ENCODE measurements at regions not wholly inside any gene's neighbourhood (a gene's known extent, or its start where the extent isn't known, plus 50 kb on each side); places are given as distances from the start of the nearest gene placed in this dataset.

DNA sequence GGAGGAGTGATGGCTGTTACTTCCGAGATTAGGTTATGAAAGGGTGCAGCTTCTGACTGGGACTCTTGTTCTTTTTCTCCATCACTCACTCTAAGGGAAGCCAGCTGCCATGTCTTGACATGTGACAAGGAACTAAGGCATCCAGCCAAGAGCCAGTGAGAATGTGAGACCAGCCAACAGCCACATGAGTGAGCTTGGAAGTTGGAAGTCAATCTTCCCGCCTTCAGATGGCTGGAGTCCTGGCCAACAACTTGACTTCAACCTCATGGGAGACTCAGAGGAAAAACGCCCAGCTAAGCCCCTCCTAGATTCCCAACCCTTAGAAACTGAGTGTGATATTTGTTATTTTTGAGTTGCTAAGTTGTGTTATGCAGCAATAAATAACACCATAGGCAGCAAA is 201.1 kb downstream of the SNX18 start:
- DNase-seq = peak; percentile 30 to 79
- H3K4me1 ChIP-seq = peaks cover 0 to 12% (median 5%) of the 10 kb centered on the region in 4 donors
- intact Hi-C loops (cut with DNase I; ENCODE audit: low total_unique reads) = no loop called here
- H3K9me3 ChIP-seq = no peaks in the 10 kb centered on the region
- no peaks in the 10 kb centered on the region for H3K27me3 ChIP-seq
- H3K36me3 ChIP-seq = no peaks in the 10 kb centered on the region
- no peak overlapping the region for H3K4me3 ChIP-seq
- WGBS, 5 donors = 41 to 56% (median 50%) methylated on average over 3 of the region's 3 CpGs
- H3K27ac ChIP-seq = no peak overlapping the region
- no peak for TF ChIP-seq EP300 (IDR thresholded peaks at IDR 0.05)
- TF ChIP-seq CTCF (IDR thresholded peaks at IDR 0.05) = no peak
- TF ChIP-seq POLR2AphosphoS5 (IDR thresholded peaks at IDR 0.05) = no peak
- TF ChIP-seq POLR2A (IDR thresholded peaks at IDR 0.05) = no peak

- WGBS, 5 donors = 81 to 92% (median 89%) methylated on average over 5 of the region's 5 CpGs
- H3K4me1 ChIP-seq = peaks cover 0 to 13% (median 5%) of the 10 kb centered on the region in 4 donors
- intact Hi-C loops (cut with DNase I; ENCODE audit: low total_unique reads) = no loop called here
- no peak for TF ChIP-seq CTCF (IDR thresholded peaks at IDR 0.05)
- TF ChIP-seq POLR2A (IDR thresholded peaks at IDR 0.05) = no peak
- TF ChIP-seq POLR2AphosphoS5 (IDR thresholded peaks at IDR 0.05) = no peak
- no peak for TF ChIP-seq EP300 (IDR thresholded peaks at IDR 0.05)
- H3K27ac ChIP-seq = no peak overlapping the region
- H3K9me3 ChIP-seq = no peaks in the 10 kb centered on the region
- no peaks in the 10 kb centered on the region for H3K27me3 ChIP-seq
- H3K4me3 ChIP-seq = no peak overlapping the region
- no peaks in the 10 kb centered on the region for H3K36me3 ChIP-seq
- DNase-seq = no peak
Observed at GRCh38 chr5:54717870-54718269, 200.3 kb downstream of the SNX18 start.

DNA sequence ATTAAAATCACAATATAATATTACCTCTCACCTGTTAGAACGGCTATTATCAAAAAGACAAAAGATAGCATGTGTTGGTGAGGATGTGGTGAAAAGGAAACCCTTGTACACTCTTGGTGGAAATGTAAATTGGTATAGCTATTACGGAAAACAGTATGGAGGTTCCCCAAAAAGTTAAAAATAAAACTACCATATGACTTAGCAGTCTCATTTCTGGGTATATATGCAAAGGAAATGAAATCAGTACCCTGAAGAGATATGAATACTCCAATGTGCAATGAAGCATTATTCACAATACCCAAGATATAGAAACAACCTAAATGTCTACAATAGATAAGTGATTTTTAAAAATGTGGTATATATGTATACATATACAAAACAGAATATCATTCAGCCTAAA is 199.9 kb downstream of the SNX18 start:
- TF ChIP-seq EP300 (IDR thresholded peaks at IDR 0.05) (no peak), POLR2A (IDR thresholded peaks at IDR 0.05) (no peak), CTCF (IDR thresholded peaks at IDR 0.05) (no peak), POLR2AphosphoS5 (IDR thresholded peaks at IDR 0.05) (no peak)
- H3K4me1 ChIP-seq = peaks cover 0 to 13% (median 5%) of the 10 kb centered on the region in 4 donors
- no peak overlapping the region for H3K4me3 ChIP-seq
- H3K27me3 ChIP-seq = no peaks in the 10 kb centered on the region
- no peak for DNase-seq
- WGBS, 5 donors = 63 to 75% (median 65%) methylated on average over 2 of the region's 2 CpGs
- H3K9me3 ChIP-seq = no peaks in the 10 kb centered on the region
- intact Hi-C loops (cut with DNase I; ENCODE audit: low total_unique reads) = no loop called here
- no peak overlapping the region for H3K27ac ChIP-seq
- no peaks in the 10 kb centered on the region for H3K36me3 ChIP-seq

GRCh38 chr5:54713923-54714581 is 196.5 kb downstream of the SNX18 start:
- Histone ChIP-seq H3K27me3 (no peaks in the 10 kb centered on the region), H3K36me3 (no peaks in the 10 kb centered on the region), H3K4me1 (peaks cover 0 to 6% (median 2%) of the 10 kb centered on the region in 4 donors), H3K27ac (no peak overlapping the region), H3K4me3 (no peak overlapping the region), H3K9me3 (no peaks in the 10 kb centered on the region)
- intact Hi-C loops (cut with DNase I; ENCODE audit: low total_unique reads) = no loop called here
- TF ChIP-seq CTCF (IDR thresholded peaks at IDR 0.05) (no peak), POLR2AphosphoS5 (IDR thresholded peaks at IDR 0.05) (no peak), EP300 (IDR thresholded peaks at IDR 0.05) (no peak)
- WGBS, 5 donors = 40 to 50% (median 49%) methylated on average over 4 of the region's 4 CpGs
- no peak for DNase-seq

All from stomach (tissue), 8 donors.